ENCODE measurements at regions not wholly inside any gene's neighbourhood (a gene's known extent, or its start where the extent isn't known, plus 50 kb on each side); places are given as distances from the start of the nearest gene placed in this dataset.

DNA sequence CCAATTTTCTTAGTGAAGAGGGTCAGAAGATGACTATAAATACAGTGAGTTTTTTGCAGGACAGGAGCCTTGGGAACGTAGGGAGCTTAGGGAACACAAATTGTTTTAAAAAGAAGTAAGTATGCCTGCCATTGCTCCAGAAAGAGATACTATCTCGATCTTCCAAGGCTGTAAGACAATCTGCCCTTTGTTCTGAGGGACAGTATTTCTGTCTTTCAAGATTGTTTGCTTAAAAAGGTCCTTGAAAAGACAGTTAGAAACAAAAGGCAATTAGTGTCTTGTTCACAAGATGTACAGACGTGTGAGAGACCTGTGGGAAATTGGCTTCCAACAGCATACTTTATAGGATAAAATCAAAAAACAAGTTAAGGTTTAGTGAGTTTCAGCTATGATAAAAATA is 321.2 kb upstream of the FAR2 start:
- no peak for DNase-seq

DNA sequence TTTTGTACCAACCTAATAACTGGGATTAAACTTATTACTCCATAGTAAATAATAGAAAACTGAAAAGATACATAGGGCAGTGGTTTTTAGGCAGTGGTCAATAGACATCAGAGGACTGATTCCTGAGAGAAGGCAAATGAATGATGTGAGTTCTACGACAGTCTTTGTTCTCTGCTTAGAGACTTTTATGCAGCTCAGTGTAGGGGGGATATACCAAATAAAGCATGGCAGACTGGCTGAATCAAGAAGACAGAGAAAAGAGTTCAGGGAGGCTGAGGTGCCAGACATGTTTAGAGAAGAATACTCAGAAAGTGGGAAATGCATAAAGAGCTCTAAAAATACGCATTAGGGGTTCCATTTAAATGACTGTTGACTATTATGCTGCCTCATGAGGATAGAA is 320.8 kb upstream of the FAR2 start:
- DNase-seq = no peak

DNA sequence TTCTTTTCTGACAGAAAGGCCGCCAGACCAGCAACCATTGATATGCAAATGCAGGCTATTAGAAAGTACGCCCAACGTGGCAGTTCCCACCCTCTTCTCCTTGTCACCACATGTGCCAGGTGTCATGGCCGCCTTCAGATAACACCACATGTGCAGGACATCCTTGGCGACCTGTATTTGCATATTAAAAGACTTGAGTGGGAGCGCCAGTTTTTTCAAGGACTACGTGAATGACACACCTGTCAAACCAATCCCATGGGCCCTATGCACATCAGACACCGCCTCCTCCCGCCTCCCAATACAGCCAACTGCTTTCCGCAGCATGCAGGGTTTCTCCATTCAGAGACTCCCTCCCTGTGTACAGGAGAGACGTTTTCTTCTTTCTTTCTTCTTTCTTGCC is 318.6 kb upstream of the FAR2 start:
- DNase-seq = no peak

DNA sequence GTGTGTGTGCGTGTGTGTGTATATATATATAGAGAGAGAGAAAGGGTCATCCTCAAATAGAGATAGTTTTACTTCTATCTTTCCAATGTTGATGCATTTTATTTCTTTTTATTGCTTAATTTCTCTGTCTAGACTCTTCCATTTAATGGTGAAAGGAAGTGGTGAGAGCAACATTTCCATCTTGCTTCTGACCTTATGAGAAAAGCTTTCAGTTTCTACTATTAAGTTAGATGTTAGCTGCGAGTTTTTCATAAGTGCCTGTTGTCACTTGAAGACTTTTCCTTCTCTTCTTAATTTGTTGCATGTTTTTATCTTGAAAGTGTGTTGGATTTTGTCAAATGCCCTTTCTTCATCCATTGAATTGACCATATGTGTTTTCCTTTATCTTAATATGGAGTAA is 304.4 kb upstream of the FAR2 start:
- no peak for DNase-seq

DNA sequence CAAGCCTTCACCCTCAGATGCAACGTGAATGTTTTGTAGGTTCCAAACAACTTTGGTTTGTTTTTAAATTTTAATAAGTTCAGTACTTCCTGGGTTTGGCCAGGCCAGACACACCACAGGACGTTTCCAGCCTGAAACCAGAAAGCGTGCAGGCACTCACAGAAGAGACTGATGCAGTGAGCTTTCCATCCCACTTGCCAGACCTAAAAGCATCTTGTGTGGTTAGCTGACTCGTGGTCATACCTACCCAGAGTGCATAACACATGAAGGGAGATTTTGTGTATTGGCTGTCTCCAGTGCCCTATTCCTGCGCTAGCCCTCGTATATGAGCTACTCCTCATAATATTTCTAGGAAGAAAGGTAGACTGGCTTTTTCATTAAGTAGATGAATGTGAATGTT is 297.3 kb upstream of the FAR2 start:
- DNase-seq = no peak

- no peak for DNase-seq
These were observed 293.2 kb upstream of the FAR2 start for GRCh38 chr12:28855761-28856310.

GRCh38 chr12:28857369-28857768 is 291.7 kb upstream of the FAR2 start:
- DNase-seq = no peak

DNA sequence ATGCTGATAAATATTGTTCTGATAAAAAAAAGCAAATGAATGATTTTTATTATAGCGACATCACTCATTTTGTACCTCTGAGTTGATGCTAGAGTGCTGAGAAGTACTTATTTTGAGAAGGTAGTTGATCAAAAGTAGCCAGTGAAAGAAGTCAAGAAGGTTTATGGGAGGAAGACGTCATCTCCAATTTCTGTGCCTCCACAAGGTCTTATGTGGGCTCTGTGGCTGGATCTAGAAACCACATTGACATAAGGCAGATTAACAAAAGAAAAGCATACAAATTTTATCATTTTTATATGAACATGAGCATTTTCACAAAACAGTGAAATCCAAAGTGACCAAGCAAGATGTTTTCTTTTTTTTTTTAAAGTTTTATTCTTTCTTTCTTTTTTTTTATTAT is 289.5 kb upstream of the FAR2 start:
- DNase-seq = no peak

DNA sequence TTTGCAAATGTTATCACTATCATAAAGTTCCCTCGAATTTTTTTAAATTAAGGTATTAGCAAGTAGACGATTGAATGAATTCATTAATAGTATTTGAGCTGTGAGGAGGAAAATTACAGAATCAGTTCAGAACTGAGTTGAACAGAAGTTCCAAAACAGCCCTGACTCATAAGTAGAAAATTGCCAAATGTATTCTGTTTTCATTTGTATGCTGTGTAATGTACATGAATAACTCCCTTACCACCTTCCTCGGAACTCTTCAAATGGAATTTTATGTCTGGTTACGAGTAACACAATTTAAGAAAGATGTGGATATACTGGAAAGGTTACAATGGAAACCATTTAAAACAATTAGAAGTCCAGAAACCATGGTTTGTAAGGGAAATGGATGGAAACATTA is 283.3 kb upstream of the FAR2 start:
- DNase-seq = no peak

GRCh38 chr12:28866296-28866695 is 282.8 kb upstream of the FAR2 start:
- no peak for DNase-seq

DNA sequence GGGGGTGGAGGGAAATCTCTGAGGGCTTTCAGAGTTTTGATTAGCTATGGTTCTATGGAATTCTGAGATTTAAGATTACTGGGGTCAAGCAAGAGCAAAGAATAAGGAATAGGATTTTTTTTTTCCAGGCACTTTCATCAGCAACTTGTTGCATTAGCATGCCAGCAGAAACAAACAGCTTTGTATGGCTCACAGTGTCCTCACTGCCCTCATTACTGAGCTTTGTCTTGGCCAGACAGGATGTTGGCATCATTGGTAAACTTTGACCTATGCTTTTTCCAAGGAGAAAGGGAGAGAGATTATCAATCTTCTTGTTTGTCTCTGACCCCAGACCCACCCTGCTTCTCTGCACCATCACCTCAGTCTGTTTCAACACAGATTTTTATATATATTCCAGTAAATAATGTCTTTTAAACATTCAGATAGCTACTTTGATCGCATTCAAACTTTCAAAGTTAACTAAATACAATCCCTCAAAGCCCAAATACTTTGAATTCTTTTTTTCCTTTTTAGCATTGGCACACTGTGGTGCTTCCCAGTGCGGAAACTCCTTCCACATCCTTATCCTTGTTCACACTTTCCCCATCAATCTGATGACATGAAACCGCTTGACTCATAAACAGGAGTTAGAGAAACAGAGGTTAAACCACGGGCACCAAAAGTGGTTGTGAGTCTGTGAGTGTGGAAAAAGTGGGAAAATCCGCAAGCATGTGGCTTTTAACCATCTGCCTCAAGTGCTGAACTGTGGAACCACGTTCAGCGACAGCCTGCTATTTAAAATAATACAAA is 282.2 kb upstream of the FAR2 start:
- DNase-seq = no peak

GRCh38 chr12:28868414-28868813 is 280.7 kb upstream of the FAR2 start:
- no peak for DNase-seq

- DNase-seq = no peak
These were observed 279.9 kb upstream of the FAR2 start for GRCh38 chr12:28869197-28869596.

DNA sequence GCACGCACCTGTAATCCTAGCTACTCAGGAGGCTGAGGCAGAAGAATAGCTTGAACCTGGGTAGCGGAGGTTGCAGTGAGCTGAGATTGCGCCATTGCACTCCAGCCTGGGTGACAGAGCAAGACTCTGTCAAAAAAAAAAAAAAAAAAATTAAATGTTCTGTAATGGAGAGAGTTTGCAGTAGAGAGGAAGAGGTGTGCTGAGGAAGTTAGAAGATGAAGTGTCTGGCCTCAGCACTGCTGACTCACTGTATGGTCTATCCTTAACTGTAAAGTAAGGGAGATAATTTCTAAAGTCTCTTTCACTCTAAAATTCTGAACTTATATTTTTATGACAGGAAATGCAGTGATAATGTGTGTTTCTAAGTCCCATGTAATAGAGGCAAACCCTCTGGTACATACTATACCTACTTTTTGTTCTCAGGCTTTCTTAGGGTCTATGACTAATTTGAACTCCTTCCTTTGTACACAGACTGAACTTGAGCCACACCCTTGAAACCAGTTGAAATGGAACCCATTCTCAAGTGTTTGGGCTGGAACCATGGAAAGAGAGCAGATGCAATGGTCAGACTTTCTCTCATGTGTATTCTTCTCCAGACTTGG is 278.1 kb upstream of the FAR2 start:
- DNase-seq = no peak

DNA sequence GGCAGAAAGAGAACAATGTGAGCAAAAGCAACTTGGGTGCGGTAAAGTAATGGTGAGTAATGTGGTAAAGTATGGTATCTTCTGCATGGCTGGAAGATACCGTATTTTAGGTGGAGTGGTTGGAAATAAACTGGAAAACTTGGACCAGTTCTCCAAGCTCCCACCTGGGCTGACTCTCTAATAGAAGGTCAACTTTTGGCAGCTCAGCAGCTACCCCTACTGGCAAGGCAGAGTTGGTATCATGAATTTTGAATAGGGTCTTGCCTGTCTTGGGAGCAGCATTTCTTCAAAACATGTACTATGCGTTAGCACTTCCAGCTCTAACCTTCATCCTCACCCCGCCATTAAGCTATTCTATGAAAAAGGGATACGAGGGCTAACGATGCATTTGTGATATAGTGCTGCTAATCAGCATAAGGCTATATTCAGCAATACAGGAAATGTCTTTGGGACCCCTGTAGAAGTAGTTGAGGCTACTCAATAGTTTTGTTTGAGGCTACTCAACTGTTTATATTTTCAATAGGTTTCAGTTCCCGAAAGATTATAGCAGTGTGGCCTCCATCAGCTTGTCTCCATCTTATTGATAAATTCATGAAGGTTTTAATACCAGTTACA is 276.3 kb upstream of the FAR2 start:
- DNase-seq = no peak

GRCh38 chr12:28874758-28875157 is 274.3 kb upstream of the FAR2 start:
- DNase-seq = no peak

GRCh38 chr12:28876196-28876798 is 272.8 kb upstream of the FAR2 start:
- no peak for DNase-seq

DNA sequence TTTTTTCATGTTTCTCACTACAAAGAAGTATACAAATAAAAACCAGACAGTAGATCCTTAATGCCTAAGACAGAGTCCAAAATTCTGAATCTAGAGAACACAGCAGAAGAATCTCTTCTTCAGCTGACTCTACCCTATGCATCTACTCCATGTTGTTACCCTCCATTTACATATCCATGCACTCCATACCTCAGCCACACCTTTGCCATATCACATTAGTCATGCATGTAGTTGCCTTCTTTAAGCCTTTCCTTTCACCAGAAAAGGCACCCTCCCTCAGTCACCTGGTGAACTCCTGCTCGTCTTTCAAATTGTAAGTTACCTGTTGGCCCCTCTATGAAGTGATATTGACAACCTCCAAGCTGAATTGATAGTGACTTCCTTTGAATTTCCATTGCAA is 271.2 kb upstream of the FAR2 start:
- no peak for DNase-seq

GRCh38 chr12:28878629-28879028 is 270.4 kb upstream of the FAR2 start:
- DNase-seq = no peak

- DNase-seq = no peak
These were observed 269.7 kb upstream of the FAR2 start for GRCh38 chr12:28879379-28879778.

DNA sequence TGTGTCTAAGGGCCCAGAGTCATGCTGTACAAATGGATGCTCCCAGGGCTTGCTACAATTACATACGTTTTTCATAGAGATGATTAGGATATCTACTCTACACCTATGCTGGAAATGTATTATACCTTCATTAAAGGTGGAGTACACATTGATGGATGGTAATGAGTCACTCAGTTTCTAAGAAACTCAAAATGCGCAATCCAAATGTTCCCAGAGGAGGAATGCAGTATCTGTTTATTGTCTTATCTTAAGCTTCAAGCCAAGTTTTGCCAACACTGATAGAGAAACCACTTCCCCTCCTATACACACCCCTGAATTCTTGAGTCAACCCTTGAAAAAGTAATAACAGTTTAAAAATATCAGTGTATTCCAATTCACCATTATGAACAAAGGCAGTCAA is 266.6 kb upstream of the FAR2 start:
- DNase-seq = no peak

- DNase-seq = no peak
These were observed 265.6 kb upstream of the FAR2 start for GRCh38 chr12:28883406-28883997.

DNA sequence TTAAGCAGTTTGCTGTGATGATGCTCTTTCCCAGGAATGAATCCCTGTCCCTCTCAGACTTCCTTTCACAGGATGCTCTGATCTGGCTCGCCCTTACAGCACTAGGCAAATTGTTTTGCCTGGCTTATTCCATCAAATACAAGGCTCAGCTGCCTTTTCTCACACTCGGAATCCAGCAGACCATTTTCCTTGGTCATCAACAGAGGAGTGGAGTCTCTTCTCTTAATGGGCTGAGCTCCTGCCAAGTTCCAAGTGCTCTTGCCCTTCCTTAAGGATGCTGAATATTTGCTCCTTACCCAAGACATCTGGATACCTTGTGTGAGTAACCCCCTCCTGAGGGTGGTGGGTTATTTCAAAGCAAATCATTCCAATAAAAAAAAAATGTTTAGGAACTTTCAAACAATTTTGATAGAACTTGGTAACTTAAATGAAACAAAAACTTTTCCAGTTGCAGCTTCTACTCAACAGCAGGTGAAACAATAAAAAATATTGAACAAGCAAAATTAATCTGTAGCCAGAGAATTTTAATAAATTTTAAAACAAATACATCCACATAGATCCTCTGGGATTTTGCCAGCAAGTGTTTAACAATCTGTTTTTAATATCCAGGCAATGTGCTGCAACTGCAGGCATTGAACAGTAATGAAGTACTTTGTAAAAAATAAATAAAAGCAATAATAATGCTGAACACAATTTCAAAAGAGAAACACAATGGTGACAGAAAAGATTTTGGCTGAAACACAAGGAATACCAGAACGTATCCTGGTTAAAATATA is 264.0 kb upstream of the FAR2 start:
- DNase-seq = no peak

Measured in NCI-H2227 treated with DMSO at 0.1 percent for 48 hours (cell line).